SK-N-MC (cell line): ENCODE measurements at regions not wholly inside any gene's neighbourhood (a gene's known extent, or its start where the extent isn't known, plus 50 kb on each side); places are given as distances from the start of the nearest gene placed in this dataset.

Experiments used
- EZH2 ChIP-seq: fragments of 200-600 bp; sonication (generic); IDR thresholded peaks from one replicate; pipeline ENCODE4 v1.6.1; 2017; ENCODE audit warnings: antibody characterized with exemption
- FOXP2 ChIP-seq: optimal IDR thresholded peaks from 2 replicates; pipeline ENCODE3; 2011; ENCODE audit warnings: mild to moderate bottlenecking, moderate library complexity; ENCODE audit not compliant: insufficient read depth; ENCODE audit errors: extremely low read length, control extremely low read depth
- POLR2AphosphoS5 ChIP-seq: IDR thresholded peaks from 2 replicates; pipeline ENCODE4 v1.6.1; 2012; ENCODE audit warnings: mild to moderate bottlenecking, low read depth, low read length, borderline replicate concordance

DNA sequence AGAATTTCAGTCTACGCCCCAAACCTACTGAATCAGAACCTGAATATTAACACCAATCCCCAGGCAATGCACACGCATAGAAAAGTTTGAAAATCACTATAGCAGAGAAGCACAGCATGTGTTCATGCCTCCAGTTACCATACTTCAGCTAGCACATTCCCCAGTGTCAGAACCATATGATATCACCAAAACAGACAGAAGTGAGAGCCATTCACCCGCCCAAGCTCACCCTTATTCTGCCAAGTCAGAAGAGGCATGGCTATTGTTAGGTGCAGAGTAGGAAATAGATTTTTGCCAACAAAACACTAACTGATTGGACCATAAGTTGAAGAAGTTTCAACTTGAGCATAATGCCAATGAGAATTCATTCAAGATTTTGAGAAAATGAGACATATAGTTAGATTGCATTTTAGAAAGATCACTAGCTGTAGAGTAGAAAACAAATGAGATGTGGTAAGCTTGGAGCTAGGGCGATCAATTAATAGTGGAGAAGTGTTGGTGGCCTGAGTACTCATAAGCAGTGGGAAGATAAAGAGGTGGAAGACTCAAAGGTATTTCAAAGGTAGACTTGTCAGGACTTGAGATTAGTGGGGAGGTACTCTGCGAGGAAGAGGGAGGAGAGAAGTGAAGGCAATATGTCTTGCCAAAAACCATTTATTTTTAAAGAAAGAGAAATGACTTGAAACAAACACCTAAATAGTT, 492.4 kb downstream of the SUCLA2 start:
- TF ChIP-seq EZH2: no peak
- no peak for TF ChIP-seq POLR2AphosphoS5
- no peak for TF ChIP-seq FOXP2
